H1 (cell line): ENCODE measurements at regions not wholly inside any gene's neighbourhood (a gene's known extent, or its start where the extent isn't known, plus 50 kb on each side); places are given as distances from the start of the nearest gene placed in this dataset.

ENCODE experiments used
- CTCF ChIA-PET: fragments of 300-600 bp; sonication (Branson Sonifier 250); formaldehyde crosslinking; loops from one replicate; lab custom pipeline; 2021; ENCODE audit not compliant: partially characterized antibody; lab: Charles Lee
- POLR2A ChIA-PET: fragments of 300-600 bp; sonication (Branson Sonifier 250); formaldehyde crosslinking; loops from one replicate; lab custom pipeline; 2021; ENCODE audit warnings: inconsistent platforms; ENCODE audit not compliant: partially characterized antibody; lab: Charles Lee
- DNase-seq, 2 experiments: peaks; one replicate each; pipeline versions ENCODE4 v3.0.0 to v3.0.0-alpha.2; 2010 to 2022; ENCODE audit warnings: low spot score in 2 of 2, low read depth in 1 of 2, mixed read lengths in 1 of 2
- FAIRE-seq: peaks from 2 replicates; lab custom pipeline; 2011; peaks lifted over from hg19 to GRCh38; lab: Jason Lieb, UNC
- H2AFZ ChIP-seq: 2 replicates; pipeline ENCODE4 v1.8.1; 2012; ENCODE audit warnings: low read length, inconsistent platforms
- H2AK5ac ChIP-seq: 2 replicates; pipeline ENCODE4 v1.6.1; 2013; ENCODE audit warnings: low read depth, low read length
- H2BK120ac ChIP-seq: replicated peaks from 2 replicates; pipeline ENCODE3; 2013; ENCODE audit warnings: low read depth, low read length, inconsistent platforms
- H2BK12ac ChIP-seq: 2 replicates; pipeline ENCODE4 v1.6.1; 2013; ENCODE audit warnings: low read depth, low read length
- H2BK15ac ChIP-seq: 2 replicates; pipeline ENCODE4 v1.6.1; 2013; ENCODE audit warnings: low read length
- H2BK20ac ChIP-seq: 2 replicates; pipeline ENCODE4 v1.6.1; 2013; ENCODE audit warnings: low read length
- H2BK5ac ChIP-seq: 2 replicates; pipeline ENCODE4 v1.6.1; 2013; ENCODE audit warnings: low read depth, low read length
- H3K14ac ChIP-seq: 2 replicates; pipeline ENCODE4 v1.6.1; 2013; ENCODE audit warnings: inconsistent platforms; ENCODE audit not compliant: insufficient read length
- H3K18ac ChIP-seq: 2 replicates; pipeline ENCODE4 v1.6.1; 2013; ENCODE audit warnings: low read length; ENCODE audit errors: extremely low read depth
- H3K23ac ChIP-seq: 2 replicates; pipeline ENCODE4 v1.6.1; 2013; ENCODE audit warnings: inconsistent platforms; ENCODE audit not compliant: insufficient read length
- H3K23me2 ChIP-seq: 2 replicates; pipeline ENCODE4 v1.6.1; 2013; ENCODE audit warnings: low read depth, low read length
- H3K27ac ChIP-seq: 2 replicates; pipeline ENCODE4 v1.6.1; 2011; ENCODE audit warnings: low read depth, low read length, inconsistent platforms
- H3K27me3 ChIP-seq, 4 experiments: replicated peaks in 1 of 4; 1 replicate in 1 of 4; 2 replicates in 3 of 4; pipeline versions ENCODE4 v1.6.1 to v1.8.1; 2011 to 2013; ENCODE audit warnings: low read length in 3 of 4, mild to moderate bottlenecking in 3 of 4, inconsistent platforms in 2 of 4, mixed read lengths in 2 of 4, moderate library complexity in 1 of 4; ENCODE audit not compliant: control insufficient read depth in 3 of 4, insufficient read depth in 3 of 4; ENCODE audit errors: extremely low read depth in 1 of 4
- H3K36me3 ChIP-seq, 4 experiments: 2 replicates each; pipeline versions ENCODE4 v1.6.1 to v1.8.1; 2011 to 2013; ENCODE audit warnings: mild to moderate bottlenecking in 4 of 4, low read length in 3 of 4, moderate library complexity in 2 of 4, control low read depth in 1 of 4, inconsistent platforms in 1 of 4; ENCODE audit not compliant: insufficient read depth in 4 of 4, control insufficient read depth in 2 of 4
- H3K4ac ChIP-seq: replicated peaks from 2 replicates; pipeline ENCODE3; 2013; ENCODE audit warnings: low read length, low read depth, mixed read lengths, inconsistent platforms; ENCODE audit not compliant: insufficient read length
- H3K4me1 ChIP-seq, 4 experiments: replicated peaks in 1 of 4; 1 replicate in 1 of 4; 2 replicates in 3 of 4; pipeline versions ENCODE4 v1.6.1 to v1.8.1; 2011 to 2013; ENCODE audit warnings: low read length in 3 of 4, inconsistent platforms in 2 of 4, mixed read lengths in 1 of 4; ENCODE audit not compliant: insufficient read depth in 4 of 4, control insufficient read depth in 3 of 4
- H3K4me2 ChIP-seq, 2 experiments: 2 replicates each; pipeline versions ENCODE4 v1.6.1 to v1.8.1; 2011 to 2013; ENCODE audit warnings: low read depth in 2 of 2, low read length in 2 of 2, control low read depth in 1 of 2, inconsistent platforms in 1 of 2, mild to moderate bottlenecking in 1 of 2; ENCODE audit not compliant: insufficient read depth in 1 of 2
- H3K4me3 ChIP-seq, 4 experiments: fragments of 200-600, 300-600 bp in 1 of 4; sonication (generic), shearing (Covaris generic), sonication (Bioruptor Twin) in 1 of 4; 2 replicates each; pipeline versions ENCODE4 v1.5.1 to v1.8.1; 2011 to 2016; ENCODE audit warnings: low read length in 4 of 4, low read depth in 3 of 4, control low read depth in 2 of 4, inconsistent platforms in 2 of 4, mild to moderate bottlenecking in 2 of 4, mixed read lengths in 1 of 4, moderate library complexity in 1 of 4; ENCODE audit not compliant: insufficient read depth in 2 of 4; ENCODE audit errors: extremely low read depth in 1 of 4
- H3K56ac ChIP-seq: replicated peaks from 2 replicates; pipeline ENCODE3; 2013; ENCODE audit warnings: low read depth, mild to moderate bottlenecking, mixed read lengths, low read length, inconsistent platforms; ENCODE audit not compliant: insufficient read length
- H3K79me1 ChIP-seq: 2 replicates; pipeline ENCODE4 v1.6.1; 2013; ENCODE audit warnings: low read depth, low read length, control low read depth
- H3K79me2 ChIP-seq, 2 experiments: 2 replicates each; pipeline versions ENCODE4 v1.6.1 to v1.8.1; 2012 to 2013; ENCODE audit warnings: low read length in 2 of 2, mild to moderate bottlenecking in 2 of 2, inconsistent platforms in 1 of 2; ENCODE audit not compliant: insufficient read depth in 2 of 2, control insufficient read depth in 1 of 2
- H3K9ac ChIP-seq, 4 experiments: replicated peaks in 1 of 4; 1 replicate in 1 of 4; 2 replicates in 3 of 4; pipeline versions ENCODE4 v1.6.1 to v1.8.1; 2011 to 2013; ENCODE audit warnings: low read depth in 3 of 4, low read length in 3 of 4, control low read depth in 2 of 4, mild to moderate bottlenecking in 2 of 4, moderate library complexity in 2 of 4, inconsistent platforms in 1 of 4; ENCODE audit errors: extremely low read depth in 1 of 4
- H3K9me3 ChIP-seq, 2 experiments: 2 replicates each; pipeline versions ENCODE4 v1.6.1 to v1.8.1; 2012 to 2013; ENCODE audit warnings: mild to moderate bottlenecking in 2 of 2, moderate library complexity in 2 of 2, control low read depth in 1 of 2, inconsistent platforms in 1 of 2, low read depth in 1 of 2, low read length in 1 of 2, mixed read lengths in 1 of 2; ENCODE audit not compliant: insufficient read depth in 2 of 2
- H4K20me1 ChIP-seq, 2 experiments: replicated peaks in 1 of 2; 2 replicates each; pipeline versions ENCODE3 to v1.8.1; 2011 to 2013; ENCODE audit warnings: inconsistent platforms in 2 of 2, low read length in 2 of 2, mild to moderate bottlenecking in 1 of 2; ENCODE audit not compliant: insufficient read depth in 2 of 2, control insufficient read depth in 1 of 2
- H4K5ac ChIP-seq: 2 replicates; pipeline ENCODE4 v1.6.1; 2013; ENCODE audit warnings: low read length, low read depth, mixed read lengths, inconsistent platforms; ENCODE audit not compliant: insufficient read length
- H4K8ac ChIP-seq: 2 replicates; pipeline ENCODE4 v1.8.0; 2013; ENCODE audit warnings: mild to moderate bottlenecking, moderate library complexity, low read length, inconsistent platforms; ENCODE audit not compliant: insufficient read depth; ENCODE audit errors: extremely low read depth
- H4K91ac ChIP-seq: replicated peaks from 2 replicates; pipeline ENCODE3; 2013; ENCODE audit warnings: low read length, mixed read lengths, inconsistent platforms; ENCODE audit not compliant: insufficient read length
- KDM1A ChIP-seq: fragments of 200-600, 300-600 bp; sonication (generic); IDR thresholded peaks from 2 replicates; pipeline ENCODE4 v1.7.1; 2016; ENCODE audit warnings: mild to moderate bottlenecking, low read length, borderline replicate concordance
- WGBS, 2 experiments: shearing (Covaris generic) in 1 of 2; methylation state at CpG; one replicate each; pipeline versions ENCODE4 v1.1.6 to v1.1.7; 2013 to 2015; ENCODE audit warnings: low lambda C conversion rate in 2 of 2, mixed read lengths in 2 of 2, inconsistent platforms in 1 of 2, low coverage in 1 of 2, missing lambda C conversion rate in 1 of 2; ENCODE audit not compliant: insufficient replicate concordance in 2 of 2, insufficient coverage in 1 of 2, insufficient read length in 1 of 2; ENCODE audit errors: extremely low coverage in 1 of 2, missing lambda C conversion rate in 1 of 2; 5-methylcytosine and 5-hydroxymethylcytosine counted together

GRCh38 chrX:42472727-42473126 is 305.2 kb downstream of the PPP1R2C start:
- H2BK15ac ChIP-seq, result no peak overlapping the region
- H2AFZ ChIP-seq, result no peak overlapping the region
- no peaks in the 10 kb centered on the region for H3K36me3 ChIP-seq
- no peaks in the 10 kb centered on the region; a peak in 1 of 4 replicates for H3K9me3 ChIP-seq
- H4K8ac ChIP-seq, result no peak overlapping the region
- no peak overlapping the region for H3K4me2 ChIP-seq
- no peak overlapping the region for H3K56ac ChIP-seq
- H3K23ac ChIP-seq, result no peak overlapping the region
- no peaks in the 10 kb centered on the region for H3K79me2 ChIP-seq
- no peaks in the 10 kb centered on the region for H3K4me1 ChIP-seq
- no peak overlapping the region for H2BK12ac ChIP-seq
- DNase-seq (no peak), FAIRE-seq (no peak)
- H3K18ac ChIP-seq, result no peak overlapping the region
- H2BK20ac ChIP-seq, result no peak overlapping the region
- no peak overlapping the region for H3K9ac ChIP-seq
- H4K91ac ChIP-seq, result no peak overlapping the region
- H2AK5ac ChIP-seq, result no peak overlapping the region
- ChIA-PET POLR2A (no interaction called here), CTCF (no interaction called here)
- WGBS, 2 experiments, result 94% methylated on average over 1 of the region's 1 CpG; no CpG with 5 or more reads in 1 of the 2 experiments
- no peak overlapping the region for H3K4ac ChIP-seq
- H2BK120ac ChIP-seq, result no peak overlapping the region
- H4K5ac ChIP-seq, result no peak overlapping the region
- H2BK5ac ChIP-seq, result no peak overlapping the region
- no peak overlapping the region for H3K4me3 ChIP-seq
- no peaks in the 10 kb centered on the region for H3K23me2 ChIP-seq
- no peaks in the 10 kb centered on the region for H4K20me1 ChIP-seq
- H3K79me1 ChIP-seq, result no peaks in the 10 kb centered on the region
- no peaks in the 10 kb centered on the region for H3K27me3 ChIP-seq
- H3K14ac ChIP-seq, result no peak overlapping the region
- H3K27ac ChIP-seq, result no peak overlapping the region
- no peak for TF ChIP-seq KDM1A
